ENCODE measurements at regions not wholly inside any gene's neighbourhood (a gene's known extent, or its start where the extent isn't known, plus 50 kb on each side); places are given as distances from the start of the nearest gene placed in this dataset.

GRCh38 chr14:87397499-87397898, 595.5 kb downstream of the GALC start:
- no peak overlapping the region for H2AFZ ChIP-seq (ENCODE audit: low read depth)
- no peak overlapping the region for H3K4me3 ChIP-seq (IDR thresholded peaks at IDR 0.05; ENCODE audit: insufficient read depth, low read depth, low read length)

GRCh38 chr14:87391066-87391465, 601.9 kb downstream of the GALC start:
- no peak overlapping the region for H3K9ac ChIP-seq

More at GRCh38 chr14:87397499-87397898, 595.5 kb downstream of the GALC start:
- Histone ChIP-seq H3K27me3 (ENCODE audit: insufficient read depth, low read depth) (no peaks in the 10 kb centered on the region), H3K79me2 (ENCODE audit: insufficient read depth, low read depth) (no peaks in the 10 kb centered on the region), H3K36me3 (ENCODE audit: insufficient read depth) (no peaks in the 10 kb centered on the region), H3K27ac (no peak overlapping the region), H3K9ac (no peak overlapping the region), H3K4me2 (peak overlapping the region; percentile 40), H3K4me1 (ENCODE audit: low read depth, poor library complexity, severe bottlenecking) (peaks cover 57% of the 10 kb centered on the region), H4K20me1 (ENCODE audit: insufficient read depth) (no peaks in the 10 kb centered on the region)
- TF ChIP-seq CTCF (conservative IDR thresholded peaks at IDR 0.05; ENCODE audit: low read depth, low read length) = no peak

GRCh38 chr14:87388946-87389345, 604.0 kb downstream of the GALC start:
- no peaks in the 10 kb centered on the region for H3K79me2 ChIP-seq (ENCODE audit: insufficient read depth, low read depth)
- no peaks in the 10 kb centered on the region for H4K20me1 ChIP-seq (ENCODE audit: insufficient read depth)
- no peaks in the 10 kb centered on the region for H3K27me3 ChIP-seq (ENCODE audit: insufficient read depth, low read depth)
- H3K9ac ChIP-seq = no peak overlapping the region
- peaks cover 6% of the 10 kb centered on the region for H3K4me1 ChIP-seq (ENCODE audit: low read depth, poor library complexity, severe bottlenecking)
- H3K27ac ChIP-seq = no peak overlapping the region
- no peak overlapping the region for H3K4me2 ChIP-seq
- no peak overlapping the region for H2AFZ ChIP-seq (ENCODE audit: low read depth)
- H3K36me3 ChIP-seq (ENCODE audit: insufficient read depth) = no peaks in the 10 kb centered on the region
- no peak for TF ChIP-seq CTCF (conservative IDR thresholded peaks at IDR 0.05; ENCODE audit: low read depth, low read length)
- H3K4me3 ChIP-seq (IDR thresholded peaks at IDR 0.05; ENCODE audit: insufficient read depth, low read depth, low read length) = no peak overlapping the region

More at GRCh38 chr14:87391066-87391465, 601.9 kb downstream of the GALC start:
- no peak for TF ChIP-seq CTCF (conservative IDR thresholded peaks at IDR 0.05; ENCODE audit: low read depth, low read length)
- no peak overlapping the region for H2AFZ ChIP-seq (ENCODE audit: low read depth)
- no peaks in the 10 kb centered on the region for H3K79me2 ChIP-seq (ENCODE audit: insufficient read depth, low read depth)
- H3K27me3 ChIP-seq (ENCODE audit: insufficient read depth, low read depth) = no peaks in the 10 kb centered on the region
- no peak overlapping the region for H3K4me3 ChIP-seq (IDR thresholded peaks at IDR 0.05; ENCODE audit: insufficient read depth, low read depth, low read length)
- H4K20me1 ChIP-seq (ENCODE audit: insufficient read depth) = no peaks in the 10 kb centered on the region
- H3K4me2 ChIP-seq = no peak overlapping the region
- H3K36me3 ChIP-seq (ENCODE audit: insufficient read depth) = no peaks in the 10 kb centered on the region
- no peak overlapping the region for H3K27ac ChIP-seq
- peaks cover 27% of the 10 kb centered on the region for H3K4me1 ChIP-seq (ENCODE audit: low read depth, poor library complexity, severe bottlenecking)

DNA sequence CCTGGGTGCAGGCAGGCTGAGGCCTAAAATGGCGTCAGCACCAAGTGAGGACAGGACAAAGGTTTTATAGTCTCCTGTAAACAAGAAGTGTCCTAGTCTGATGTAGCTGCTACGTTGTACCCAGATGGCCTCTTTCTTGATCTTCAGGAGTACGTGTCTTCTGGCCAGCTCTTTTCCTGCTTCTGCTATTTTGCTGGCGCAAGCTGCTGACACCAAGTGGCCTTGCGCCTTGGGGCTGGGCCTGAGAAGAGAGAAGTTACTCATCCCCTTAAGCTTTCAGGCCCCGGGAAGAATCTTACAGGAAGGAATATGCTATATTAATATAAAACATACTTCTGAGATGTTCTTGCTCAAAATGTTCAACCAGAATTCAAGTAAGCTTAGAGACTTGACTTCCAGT, 605.2 kb downstream of the GALC start:
- Histone ChIP-seq H3K4me1 (ENCODE audit: low read depth, poor library complexity, severe bottlenecking) (no peaks in the 10 kb centered on the region), H3K4me2 (no peak overlapping the region), H3K27me3 (ENCODE audit: insufficient read depth, low read depth) (no peaks in the 10 kb centered on the region), H3K9ac (no peak overlapping the region), H3K4me3 (IDR thresholded peaks at IDR 0.05; ENCODE audit: insufficient read depth, low read depth, low read length) (no peak overlapping the region), H2AFZ (ENCODE audit: low read depth) (no peak overlapping the region), H4K20me1 (ENCODE audit: insufficient read depth) (no peaks in the 10 kb centered on the region), H3K27ac (no peak overlapping the region), H3K36me3 (ENCODE audit: insufficient read depth) (no peaks in the 10 kb centered on the region), H3K79me2 (ENCODE audit: insufficient read depth, low read depth) (no peaks in the 10 kb centered on the region)
- TF ChIP-seq CTCF (conservative IDR thresholded peaks at IDR 0.05; ENCODE audit: low read depth, low read length) = no peak

Measured in KMS-11 (cell line).